ENCODE measurements at regions not wholly inside any gene's neighbourhood (a gene's known extent, or its start where the extent isn't known, plus 50 kb on each side); places are given as distances from the start of the nearest gene placed in this dataset.

- Histone ChIP-seq H2BK15ac (ENCODE audit: low read length) (no peak overlapping the region), H2AK5ac (ENCODE audit: low read depth, low read length) (no peak overlapping the region), H4K8ac (ENCODE audit: extremely low read depth, insufficient read depth, low read length) (no peak overlapping the region), H3K9me3 (ENCODE audit: insufficient read depth in 2 of 2, low read depth in 1 of 2, low read length in 1 of 2) (no peaks in the 10 kb centered on the region), H3K36me3 (ENCODE audit: control insufficient read depth in 2 of 4, insufficient read depth in 4 of 4, low read length in 3 of 4) (no peaks in the 10 kb centered on the region), H4K91ac (replicated peaks; ENCODE audit: insufficient read length, low read length) (no peak overlapping the region), H3K9ac (replicated peaks in 1 of 4; ENCODE audit: extremely low read depth in 1 of 4, low read depth in 3 of 4, low read length in 3 of 4) (no peak overlapping the region), H4K5ac (ENCODE audit: insufficient read length, low read depth, low read length) (no peak overlapping the region), H3K4me2 (ENCODE audit: insufficient read depth in 1 of 2, low read depth in 2 of 2, low read length in 2 of 2) (no peak overlapping the region), H3K79me1 (ENCODE audit: low read depth, low read length) (no peaks in the 10 kb centered on the region), H3K27me3 (replicated peaks in 1 of 4; ENCODE audit: control insufficient read depth in 3 of 4, extremely low read depth in 1 of 4, insufficient read depth in 3 of 4, low read length in 3 of 4) (no peaks in the 10 kb centered on the region), H2AFZ (ENCODE audit: low read length) (no peak overlapping the region), H3K4ac (replicated peaks; ENCODE audit: insufficient read length, low read depth, low read length) (no peak overlapping the region), H3K14ac (ENCODE audit: insufficient read length) (no peak overlapping the region), H3K56ac (replicated peaks; ENCODE audit: insufficient read length, low read depth, low read length) (no peak overlapping the region), H3K27ac (ENCODE audit: low read depth, low read length) (no peak overlapping the region), H3K18ac (ENCODE audit: extremely low read depth, low read length) (no peak overlapping the region), H3K79me2 (ENCODE audit: control insufficient read depth in 1 of 2, insufficient read depth in 2 of 2, low read length in 2 of 2) (no peaks in the 10 kb centered on the region), H3K4me1 (replicated peaks in 1 of 4; ENCODE audit: control insufficient read depth in 3 of 4, insufficient read depth in 4 of 4, low read length in 3 of 4) (peaks cover 0 to 7% (median 0%) of the 10 kb centered on the region in 4 experiments; a peak in 3 of 7 replicates), H2BK12ac (ENCODE audit: low read depth, low read length) (no peak overlapping the region), H2BK20ac (ENCODE audit: low read length) (no peak overlapping the region), H2BK120ac (replicated peaks; ENCODE audit: low read depth, low read length) (no peak overlapping the region), H3K23me2 (ENCODE audit: low read depth, low read length) (no peaks in the 10 kb centered on the region), H2BK5ac (ENCODE audit: low read depth, low read length) (no peak overlapping the region), H4K20me1 (replicated peaks in 1 of 2; ENCODE audit: control insufficient read depth in 1 of 2, insufficient read depth in 2 of 2, low read length in 2 of 2) (no peaks in the 10 kb centered on the region), H3K4me3 (ENCODE audit: extremely low read depth in 1 of 4, insufficient read depth in 2 of 4, low read depth in 3 of 4, low read length in 4 of 4) (no peak overlapping the region), H3K23ac (ENCODE audit: insufficient read length) (no peak overlapping the region)
- ChIA-PET CTCF (ENCODE audit: partially characterized antibody) (interaction anchor here (0.6 to 0.8 kb wide), 2 partner anchors 21 to 1533 kb away, joined by 3 to 4 read pairs; no protein-coding TSS in a partner anchor), POLR2A (ENCODE audit: partially characterized antibody) (no interaction called here)
- DNase-seq (ENCODE audit: low read depth in 1 of 2, low spot score in 2 of 2) (no peak), FAIRE-seq (no peak)
- TF ChIP-seq MAX (IDR thresholded peaks at IDR 0.05) (no peak), KDM5A (IDR thresholded peaks at IDR 0.05; ENCODE audit: low read length) (no peak), BRCA1 (IDR thresholded peaks at IDR 0.05; ENCODE audit: low read depth, low read length) (no peak), MAFK (IDR thresholded peaks at IDR 0.05; ENCODE audit: low read depth, low read length) (no peak), POLR2AphosphoS5 (IDR thresholded peaks at IDR 0.05; ENCODE audit: low read depth, low read length) (no peak), JUND (IDR thresholded peaks at IDR 0.05; ENCODE audit: low read length) (no peak), SIX5 (IDR thresholded peaks at IDR 0.05; ENCODE audit: low read depth, low read length) (no peak), SIRT6 (IDR thresholded peaks at IDR 0.05; ENCODE audit: low read length) (no peak), POLR2A (IDR thresholded peaks at IDR 0.05; ENCODE audit: control extremely low read depth in 1 of 2, low read depth in 2 of 2, low read length in 2 of 2) (no peak)
Observed at GRCh38 chr2:156042895-156043294, 289.6 kb downstream of the NR4A2 start.

Data from H1 (cell line).